DMS153 treated with DMSO at 0.1 percent for 48 hours (cell line): ENCODE measurements at regions not wholly inside any gene's neighbourhood (a gene's known extent, or its start where the extent isn't known, plus 50 kb on each side); places are given as distances from the start of the nearest gene placed in this dataset.
"Not testable (repeated sequence)": the region's sequence is repeated elsewhere in the genome, so short reads cannot be mapped to it uniquely, and the experiment has no call there.

Experiments
- DNase-seq: peaks from one replicate; lab custom pipeline; 2025; ENCODE audit not compliant: unreplicated experiment; lab: John Stamatoyannopoulos, UW

DNA sequence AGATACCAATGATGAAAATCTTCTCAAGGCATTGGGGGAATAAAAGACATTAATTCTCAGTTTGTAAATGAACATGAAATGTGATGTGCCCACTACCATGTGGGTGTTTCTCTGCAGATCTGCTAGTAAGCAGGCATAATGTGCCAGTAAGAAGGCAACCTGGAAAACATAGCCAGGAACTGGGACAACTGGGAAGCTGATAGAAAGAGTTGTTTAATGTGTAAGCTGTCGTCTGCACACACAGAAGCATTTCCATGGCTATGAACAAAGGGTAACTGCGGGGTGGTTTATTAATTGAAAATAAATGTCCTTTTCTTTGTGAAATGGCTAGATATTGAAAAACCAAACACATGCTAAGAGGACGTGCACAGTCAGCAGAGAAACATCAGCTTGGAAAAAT, 52.0 kb downstream of the ZC3H11B start:
- DNase-seq = no peak

DNA sequence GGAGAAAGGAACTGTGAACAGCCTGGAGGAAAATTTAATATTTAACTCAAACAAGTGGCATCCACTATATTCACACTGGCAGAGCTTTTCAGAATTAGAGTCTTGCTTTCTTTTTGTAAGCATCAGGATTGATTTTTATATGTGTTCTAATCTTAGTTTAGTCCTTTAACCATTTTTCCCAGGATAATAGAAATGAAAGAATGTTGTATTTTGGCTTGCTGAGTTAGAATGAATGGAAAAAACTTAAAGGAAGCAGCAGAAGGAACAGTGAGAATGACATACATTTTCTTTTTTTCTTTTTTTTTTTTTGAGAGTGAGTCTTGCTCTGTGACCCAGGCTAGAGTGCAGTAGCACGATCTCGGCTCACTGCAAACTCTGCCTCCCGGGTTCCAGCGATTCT, 53.0 kb downstream of the ZC3H11B start:
- DNase-seq = no peak

- no peak for DNase-seq
These were observed 57.1 kb downstream of the ZC3H11B start for GRCh38 chr1:219555806-219556205.

- DNase-seq = no peak
These were observed 57.7 kb downstream of the ZC3H11B start for GRCh38 chr1:219555031-219555692.

GRCh38 chr1:219553934-219554502, 58.9 kb downstream of the ZC3H11B start:
- no peak for DNase-seq

DNA sequence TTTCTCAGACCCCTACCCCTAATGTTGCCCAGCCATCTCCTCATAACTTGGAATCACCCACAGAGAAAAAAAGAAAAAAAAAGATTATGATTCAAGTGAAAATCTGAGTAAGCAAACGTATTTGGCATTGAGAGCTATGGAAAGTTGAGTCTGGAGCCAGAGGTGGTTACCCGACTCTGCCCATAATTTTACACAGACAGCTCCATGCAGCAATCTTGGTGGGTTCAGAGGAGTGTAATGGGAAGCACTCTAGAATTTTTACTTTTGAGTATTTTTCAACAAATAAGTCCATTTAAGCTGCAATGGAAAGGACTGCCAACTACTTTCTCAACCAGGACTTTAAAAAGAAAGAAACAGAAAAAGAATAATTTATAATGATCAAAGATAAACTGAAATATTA, 62.7 kb downstream of the ZC3H11B start:
- no peak for DNase-seq

GRCh38 chr1:219549215-219549614, 63.7 kb downstream of the ZC3H11B start:
- DNase-seq = no peak

DNA sequence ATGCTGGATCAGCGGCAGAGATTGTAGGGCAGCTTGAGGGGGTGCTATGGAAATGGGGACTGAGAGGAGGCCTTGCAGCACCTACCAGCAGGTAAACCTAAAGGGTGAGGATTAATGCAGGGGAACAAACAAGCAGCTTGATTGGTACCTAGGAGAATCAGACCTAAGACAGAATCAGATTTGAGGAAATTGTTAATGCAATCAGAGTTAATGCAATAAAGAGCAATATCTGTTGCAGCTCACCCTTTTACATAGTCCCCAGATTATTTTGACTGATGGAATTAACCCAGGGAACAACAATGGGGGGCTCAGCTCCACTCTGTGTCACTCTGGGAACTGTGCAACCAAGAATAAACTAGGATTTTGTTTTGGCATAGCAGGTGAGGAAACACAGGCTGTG, 64.5 kb downstream of the ZC3H11B start:
- no peak for DNase-seq

DNA sequence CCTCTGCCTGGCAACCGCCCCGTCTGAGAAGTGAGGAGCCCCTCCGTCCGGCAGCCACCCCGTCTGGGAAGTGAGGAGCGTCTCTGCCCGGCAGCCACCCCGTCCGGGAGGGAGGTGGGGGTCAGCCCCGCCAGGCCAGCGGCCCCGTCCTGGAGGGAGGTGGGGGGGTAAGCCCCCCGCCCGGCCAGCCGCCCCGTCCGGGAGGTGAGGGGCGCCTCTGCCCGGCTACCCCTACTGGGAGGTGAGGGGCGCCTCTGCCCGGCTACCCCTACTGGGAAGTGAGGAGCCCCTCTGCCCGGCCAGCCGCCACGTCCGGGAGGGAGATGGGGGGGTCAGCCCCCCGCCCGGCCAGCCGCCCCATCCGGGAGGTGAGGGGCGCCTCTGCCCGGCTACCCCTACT, 67.1 kb downstream of the ZC3H11B start:
- DNase-seq = not testable (repeated sequence)

DNA sequence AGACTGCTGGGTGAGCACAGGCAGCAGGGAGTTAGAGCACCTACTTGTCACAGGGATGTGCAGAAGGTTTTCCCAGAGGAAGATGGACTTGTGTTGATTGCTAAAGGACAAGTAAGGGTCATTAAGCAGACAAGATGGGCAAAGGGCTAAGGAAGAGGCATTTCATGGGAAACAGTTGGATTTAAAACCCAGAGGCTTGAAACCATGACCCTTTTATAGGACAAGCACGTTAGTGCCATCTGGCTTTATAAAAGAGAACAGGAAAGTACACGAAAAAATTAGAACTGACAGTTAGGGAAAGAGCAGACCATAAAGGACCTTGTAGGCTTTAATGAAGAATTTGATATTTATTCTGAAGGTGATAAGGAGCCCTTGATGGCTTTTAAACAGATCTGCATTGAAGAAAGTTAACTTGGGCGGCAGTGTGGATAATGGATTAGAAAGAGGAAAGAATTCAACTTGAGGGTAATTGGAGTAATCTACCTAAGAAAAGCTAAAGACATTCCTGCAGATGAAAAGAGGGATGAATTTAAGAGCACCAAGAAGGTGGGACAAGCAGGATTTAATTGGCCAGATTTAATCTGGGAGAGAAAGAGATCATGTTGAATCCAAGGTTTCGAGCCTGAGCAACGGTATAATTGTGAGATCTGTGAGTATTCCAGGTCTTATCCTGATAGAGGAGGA, 68.6 kb downstream of the ZC3H11B start:
- DNase-seq = no peak

- DNase-seq = no peak
These were observed 69.9 kb downstream of the ZC3H11B start for GRCh38 chr1:219542828-219543518.

DNA sequence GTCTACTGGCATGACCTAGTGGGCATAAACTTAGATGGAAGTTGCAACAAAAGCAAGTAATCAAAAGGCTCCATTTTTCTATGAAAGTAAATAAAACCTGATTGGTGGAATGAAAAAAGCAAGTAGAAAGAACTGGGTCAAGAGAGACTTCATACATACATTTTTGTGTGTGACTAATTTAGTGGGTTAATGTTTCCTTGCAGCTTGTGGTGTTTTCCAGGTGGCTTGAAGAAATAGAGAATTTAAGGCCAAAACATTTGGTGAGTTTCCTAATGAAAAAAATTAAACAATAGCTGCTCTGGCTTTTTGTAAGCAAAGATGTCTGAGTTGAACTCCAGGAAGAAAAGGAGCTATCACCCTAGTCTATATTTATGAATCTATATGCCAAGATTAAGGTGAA, 71.0 kb downstream of the ZC3H11B start:
- no peak for DNase-seq

DNA sequence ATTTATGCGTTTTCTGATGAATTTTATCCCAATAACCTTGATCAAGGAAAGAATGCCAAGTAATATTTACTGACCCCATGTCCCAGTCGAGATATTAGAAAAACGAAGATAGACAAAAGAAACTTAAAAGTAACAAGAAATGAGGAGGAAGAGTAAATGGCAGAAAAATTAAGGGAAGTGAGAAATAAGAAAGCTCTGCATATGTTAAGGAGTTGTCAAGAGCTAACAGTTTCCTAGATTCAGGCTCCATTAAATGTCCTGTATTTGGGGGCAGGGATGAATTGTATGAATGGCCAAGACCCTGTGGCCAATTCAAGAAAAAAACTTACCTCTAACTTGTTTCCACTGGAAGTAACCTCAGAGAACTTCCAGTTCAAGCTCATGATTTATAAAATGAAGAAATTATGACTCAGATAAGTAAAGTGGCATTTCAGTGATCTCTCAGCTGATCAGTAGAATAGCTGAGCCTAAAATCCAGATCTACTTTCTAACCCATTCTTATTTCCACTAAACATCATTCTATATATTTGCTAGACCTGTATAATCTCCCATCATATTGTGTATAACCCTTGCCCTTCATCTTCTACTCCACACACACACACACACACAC, 73.2 kb downstream of the ZC3H11B start:
- no peak for DNase-seq

DNA sequence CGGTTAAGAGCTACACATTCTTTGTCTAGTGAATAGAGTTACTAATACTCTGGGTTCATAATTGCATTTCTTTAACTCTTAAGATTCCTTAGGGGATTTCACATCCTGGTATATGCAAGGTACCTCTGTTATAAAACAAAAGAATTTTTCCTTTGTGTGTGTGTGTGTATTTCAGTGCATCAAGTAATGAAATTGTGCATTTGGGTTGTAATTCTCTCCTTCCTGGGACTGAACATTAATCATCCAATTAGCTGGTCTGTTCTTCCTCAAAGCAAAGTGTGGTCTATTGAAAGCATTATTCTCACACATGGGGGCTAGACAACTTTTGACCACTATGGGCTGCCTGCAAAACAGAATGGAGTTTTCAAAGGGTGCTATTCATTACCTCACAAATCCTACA, 74.0 kb downstream of the ZC3H11B start:
- no peak for DNase-seq

- DNase-seq = no peak
These were observed 75.7 kb downstream of the ZC3H11B start for GRCh38 chr1:219537223-219537631.

GRCh38 chr1:219536038-219536437, 76.9 kb downstream of the ZC3H11B start:
- no peak for DNase-seq

GRCh38 chr1:219534991-219535390, 77.9 kb downstream of the ZC3H11B start:
- DNase-seq = no peak

- no peak for DNase-seq
These were observed 79.6 kb downstream of the ZC3H11B start for GRCh38 chr1:219533280-219533679.

- no peak for DNase-seq
These were observed 83.8 kb downstream of the ZC3H11B start for GRCh38 chr1:219529116-219529515.

DNA sequence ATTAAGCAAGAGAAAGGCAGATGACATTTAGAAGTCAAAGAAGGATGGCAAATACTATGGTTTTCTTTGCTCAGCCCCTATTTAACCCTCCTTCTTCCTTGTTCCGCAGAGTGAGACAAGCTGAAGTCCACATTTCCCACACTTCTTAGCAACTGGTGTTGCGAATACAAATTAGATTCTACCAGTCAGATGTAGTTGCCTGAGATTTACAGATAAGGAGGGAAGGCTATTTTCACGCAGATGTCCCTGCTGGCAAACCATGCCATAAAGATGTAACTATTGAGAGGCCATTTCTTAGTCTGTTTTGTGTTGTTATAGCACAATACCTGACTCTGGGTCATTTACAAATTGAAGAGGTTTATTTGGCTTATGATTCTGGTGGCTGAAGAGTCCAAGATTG, 84.3 kb downstream of the ZC3H11B start:
- no peak for DNase-seq

- DNase-seq = no peak
These were observed 84.9 kb downstream of the ZC3H11B start for GRCh38 chr1:219527994-219528393.

DNA sequence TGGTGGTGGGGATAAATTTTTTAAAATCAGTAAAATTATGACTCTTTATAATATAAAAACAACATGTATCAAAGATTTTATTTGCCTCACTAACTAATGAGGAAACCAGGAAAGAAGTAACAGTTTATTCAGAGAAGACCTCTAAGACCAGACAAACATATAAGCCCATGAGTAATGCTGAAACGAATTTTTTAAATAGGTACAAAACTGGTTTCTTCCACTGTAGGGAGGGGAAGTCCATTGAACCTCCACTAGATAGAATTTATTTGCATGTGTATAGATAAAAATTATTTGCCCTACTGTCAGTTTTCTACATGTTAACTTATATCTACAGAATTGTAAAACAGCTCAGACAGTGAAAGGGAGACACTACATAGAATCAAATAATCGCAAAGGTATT, 86.8 kb downstream of the ZC3H11B start:
- no peak for DNase-seq
